ENCODE measurements at regions not wholly inside any gene's neighbourhood (a gene's known extent, or its start where the extent isn't known, plus 50 kb on each side); places are given as distances from the start of the nearest gene placed in this dataset.

GRCh38 chr9:135334953-135335460, 144.6 kb upstream of the PPP1R26 start:
- no peak for TF ChIP-seq CTCF (IDR thresholded peaks at IDR 0.05)
- TF ChIP-seq POLR2A (IDR thresholded peaks at IDR 0.05): no peak
